Stimulated activated CD4-positive, alpha-beta T cell treated with anti-CD3 and anti-CD28 coated beads, Interleukin-1b, Interleukin-23, amount 100 ng/mL, for 4 hours (primary cell): ENCODE measurements at regions not wholly inside any gene's neighbourhood (a gene's known extent, or its start where the extent isn't known, plus 50 kb on each side); places are given as distances from the start of the nearest gene placed in this dataset.
"Not testable (repeated sequence)": the region's sequence is repeated elsewhere in the genome, so short reads cannot be mapped to it uniquely, and the experiment has no call there.

Experiments used
- DNase-seq, 2 donors: peaks; one replicate each; pipeline ENCODE4 v3.0.0-alpha.2; 2020; ENCODE audit warnings: low read depth in 2 of 2

GRCh38 chr18:73004260-73004659 lies 136.5 kb upstream of the NETO1 start:
- DNase-seq: no peak

DNA sequence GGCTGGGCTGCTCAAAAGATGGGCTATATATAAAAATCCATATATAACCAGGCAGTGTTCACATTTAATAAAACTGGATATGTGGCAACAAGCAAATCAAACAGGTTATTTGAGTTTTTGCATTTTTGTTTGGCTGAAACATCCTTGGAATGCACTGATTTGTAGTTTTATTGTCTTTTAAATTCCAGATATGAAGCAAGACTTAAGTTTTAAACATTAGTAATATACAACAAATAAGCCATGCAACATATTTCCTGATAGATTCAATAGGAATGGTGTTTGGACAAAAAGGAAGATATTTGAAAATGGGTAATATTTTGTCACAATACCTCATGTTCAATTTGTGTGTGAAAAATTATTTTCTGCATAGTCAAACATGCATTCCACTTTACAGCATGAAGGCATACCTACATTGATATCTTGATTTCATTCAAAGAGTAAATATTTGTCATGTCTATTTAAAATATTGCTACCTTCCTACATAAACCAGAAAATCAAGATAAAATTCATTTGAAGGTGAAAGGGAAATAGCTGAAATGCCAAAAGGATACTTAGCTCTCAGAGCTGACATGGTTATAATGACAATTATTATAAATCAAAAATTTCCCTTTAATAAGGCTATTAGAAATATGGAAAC lies 132.3 kb upstream of the NETO1 start:
- DNase-seq: no peak

DNA sequence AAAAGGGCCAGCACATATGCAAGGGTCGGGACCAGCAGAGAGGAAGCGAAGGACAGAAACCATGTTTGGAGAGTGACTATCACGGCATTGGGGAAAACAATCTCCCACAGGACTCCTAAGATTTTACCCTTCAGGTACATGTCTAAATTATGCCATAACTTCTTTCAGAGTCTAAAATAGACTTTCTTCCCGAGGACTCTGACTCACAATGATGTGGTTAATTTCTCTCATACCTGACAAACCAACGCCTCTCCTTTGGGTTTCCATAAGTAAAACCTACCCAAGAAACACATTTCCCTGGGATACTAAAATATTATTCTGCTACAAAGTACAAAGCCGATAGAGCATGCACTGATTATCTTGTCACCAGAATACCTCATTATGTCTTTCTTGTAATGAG lies 127.8 kb upstream of the NETO1 start:
- no peak for DNase-seq

DNA sequence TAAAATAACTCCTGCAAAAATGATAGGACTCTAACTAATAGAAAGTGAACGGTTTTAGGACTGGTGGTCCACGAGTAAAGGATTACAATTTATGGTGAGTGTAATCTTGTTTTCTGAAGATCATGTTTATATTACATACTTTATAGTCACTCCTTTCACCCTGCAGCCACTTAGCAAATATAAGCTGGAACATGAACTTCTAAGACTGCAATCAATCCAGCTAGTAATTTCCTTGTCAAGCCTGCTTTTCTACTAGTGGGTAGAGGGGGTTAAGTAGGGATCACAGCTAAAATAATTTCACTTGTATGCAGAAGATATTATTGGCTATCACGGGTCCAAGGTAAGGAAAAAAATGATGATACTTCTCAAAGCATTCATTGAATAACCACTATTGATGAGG lies 125.5 kb upstream of the NETO1 start:
- DNase-seq: no peak

DNA sequence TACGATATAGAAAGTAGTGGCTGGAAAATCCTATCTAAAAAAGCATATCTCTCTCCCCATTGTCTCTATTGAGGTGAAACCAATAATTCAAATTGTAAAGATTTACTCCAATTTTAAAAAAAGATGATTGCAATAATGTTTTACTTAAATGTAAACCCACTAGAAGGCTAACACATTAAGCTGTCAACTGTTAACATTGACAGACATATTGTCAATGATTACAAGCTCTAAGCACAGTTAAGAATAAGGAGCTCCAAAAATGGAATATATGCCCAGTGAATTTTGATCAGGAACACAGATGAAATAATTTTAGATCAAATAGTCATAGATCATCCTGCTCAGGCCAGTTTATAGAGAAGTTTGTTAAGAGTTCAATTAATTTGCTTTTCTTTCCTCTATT lies 123.6 kb upstream of the NETO1 start:
- no peak for DNase-seq

DNA sequence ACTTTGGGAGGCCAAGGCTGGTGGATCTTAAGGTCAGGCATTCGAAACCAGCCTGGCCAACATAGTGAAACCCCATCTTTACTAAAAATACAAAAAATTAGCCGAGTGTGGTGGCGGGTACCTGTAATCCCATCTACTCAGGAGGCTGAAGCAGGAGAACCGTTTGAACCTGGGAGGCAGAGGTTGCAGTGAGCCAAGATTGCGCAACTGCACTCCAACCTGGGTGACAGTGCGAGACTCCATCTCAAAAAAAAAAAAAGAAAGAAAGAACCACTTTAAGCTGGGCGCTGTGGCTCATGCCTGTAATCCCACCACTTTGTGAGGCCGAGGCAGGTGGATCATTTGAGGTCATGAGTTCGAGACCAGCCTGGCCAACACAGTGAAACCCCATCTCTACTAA lies 119.8 kb upstream of the NETO1 start:
- not testable (repeated sequence) for DNase-seq

DNA sequence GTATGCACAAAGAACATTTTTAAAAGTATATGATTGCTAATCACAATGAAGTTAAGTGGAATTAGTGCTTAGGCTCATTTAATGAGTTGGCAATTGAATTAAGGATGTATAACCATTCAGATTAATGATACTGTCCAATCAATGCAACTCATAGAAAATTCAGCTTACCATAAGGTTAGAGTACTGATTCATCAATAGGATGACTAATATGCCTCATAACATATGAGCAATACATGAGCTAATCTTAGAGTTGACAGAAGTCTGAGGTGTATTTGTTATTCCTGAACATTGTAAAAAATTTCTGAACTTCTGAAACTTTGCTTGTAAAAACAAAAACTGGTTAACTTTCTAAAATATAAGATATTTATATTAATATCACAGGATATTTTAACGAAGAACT lies 118.3 kb upstream of the NETO1 start:
- no peak for DNase-seq

- DNase-seq: no peak
Observed at GRCh38 chr18:72985686-72986085, 117.9 kb upstream of the NETO1 start.

GRCh38 chr18:72984290-72984689 lies 116.5 kb upstream of the NETO1 start:
- no peak for DNase-seq

DNA sequence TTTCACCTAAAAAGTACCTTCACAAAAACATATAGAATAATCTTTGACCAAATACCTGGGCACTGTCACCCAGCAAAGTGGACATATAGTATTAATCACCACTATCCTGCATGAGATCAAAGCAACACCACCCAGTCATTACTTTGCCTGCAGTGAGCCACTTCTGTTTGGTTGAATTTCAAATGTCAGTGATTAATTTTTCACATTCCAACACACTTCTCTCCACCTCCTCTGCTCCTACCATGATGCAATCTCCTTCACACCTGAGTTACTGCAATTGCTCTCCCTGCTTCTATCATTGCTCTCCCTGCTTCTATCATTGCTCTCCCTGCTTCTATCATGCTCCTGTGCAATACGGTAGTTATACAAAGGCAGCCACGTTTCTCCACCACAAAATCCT lies 106.1 kb upstream of the NETO1 start:
- no peak for DNase-seq

DNA sequence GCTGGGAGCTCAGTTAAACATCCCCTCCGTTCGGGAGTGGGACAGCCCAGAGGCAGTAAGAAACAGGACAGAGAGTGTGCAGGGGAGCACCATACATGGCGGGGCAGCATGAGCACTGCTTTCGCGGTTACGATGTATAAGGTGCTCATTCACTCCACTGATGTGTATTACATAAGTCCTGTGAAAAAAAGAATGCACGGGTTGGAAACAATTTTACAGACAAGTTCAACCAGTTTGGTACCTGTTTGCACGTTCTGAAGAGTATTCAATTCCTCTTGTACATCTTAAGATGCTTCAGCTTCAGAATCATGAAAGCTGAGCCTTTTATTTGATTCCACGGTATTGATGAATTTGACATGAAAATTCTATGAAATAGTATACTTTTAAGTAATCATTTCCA lies 97.8 kb upstream of the NETO1 start:
- DNase-seq: no peak

DNA sequence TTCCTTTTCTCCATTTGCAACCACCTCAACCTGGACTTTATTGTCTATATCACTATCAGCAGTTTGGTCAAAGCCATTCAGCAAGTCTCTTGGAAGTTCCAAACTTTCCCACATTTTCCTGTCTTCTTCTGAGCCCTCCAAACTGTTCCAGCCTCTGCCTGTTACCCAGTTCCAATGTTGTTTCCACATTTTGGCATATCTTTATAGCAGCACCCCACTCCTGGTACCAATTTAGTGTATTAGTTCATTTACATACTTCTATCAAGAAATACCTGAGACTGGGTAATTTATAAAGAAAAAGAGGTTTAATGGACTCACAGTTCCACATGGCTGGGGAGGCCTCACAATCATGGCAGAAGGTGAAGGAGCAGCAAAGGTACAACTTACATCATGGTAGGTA lies 90.4 kb upstream of the NETO1 start:
- DNase-seq: not testable (repeated sequence)

DNA sequence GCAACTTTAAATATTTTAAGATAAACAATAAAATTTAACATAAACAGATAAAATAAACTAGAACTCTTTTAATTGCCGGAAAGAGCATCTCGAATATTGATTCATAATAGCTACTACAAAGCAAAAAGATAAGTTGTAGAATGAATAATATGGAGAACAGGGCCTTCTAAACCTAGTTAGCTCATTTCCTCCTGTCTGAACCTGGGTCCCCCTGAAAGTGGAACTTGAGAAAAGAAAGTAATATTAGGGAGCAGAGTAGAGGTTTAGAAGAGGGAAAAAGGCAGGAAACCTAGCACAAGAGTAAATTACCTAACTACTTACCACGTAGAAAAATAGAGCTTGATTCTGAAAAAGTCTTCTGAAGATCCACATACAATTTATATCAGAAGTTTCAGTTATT lies 80.7 kb upstream of the NETO1 start:
- no peak for DNase-seq

- no peak for DNase-seq
Observed at GRCh38 chr18:72942766-72943165, 75.0 kb upstream of the NETO1 start.

DNA sequence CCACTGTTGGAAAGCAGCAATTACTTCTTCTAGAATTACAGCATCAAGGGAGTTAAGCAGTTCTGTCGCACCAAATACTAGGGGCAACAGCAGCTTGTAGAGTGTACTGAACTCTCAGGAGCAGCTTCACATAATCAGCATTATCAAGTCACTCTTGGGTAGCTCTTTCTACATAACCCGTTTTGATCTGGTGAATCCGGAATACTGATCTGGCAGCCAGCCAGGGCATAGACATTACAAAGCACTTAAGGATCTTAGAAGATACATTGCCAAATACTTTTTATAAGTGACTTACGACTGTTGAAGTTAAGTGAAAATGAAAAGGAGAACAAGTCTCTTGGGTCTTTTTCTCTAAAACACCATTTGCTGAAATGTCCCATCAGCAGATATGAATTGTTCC lies 73.2 kb upstream of the NETO1 start:
- no peak for DNase-seq

GRCh38 chr18:72940509-72940908 lies 72.7 kb upstream of the NETO1 start:
- no peak for DNase-seq

DNA sequence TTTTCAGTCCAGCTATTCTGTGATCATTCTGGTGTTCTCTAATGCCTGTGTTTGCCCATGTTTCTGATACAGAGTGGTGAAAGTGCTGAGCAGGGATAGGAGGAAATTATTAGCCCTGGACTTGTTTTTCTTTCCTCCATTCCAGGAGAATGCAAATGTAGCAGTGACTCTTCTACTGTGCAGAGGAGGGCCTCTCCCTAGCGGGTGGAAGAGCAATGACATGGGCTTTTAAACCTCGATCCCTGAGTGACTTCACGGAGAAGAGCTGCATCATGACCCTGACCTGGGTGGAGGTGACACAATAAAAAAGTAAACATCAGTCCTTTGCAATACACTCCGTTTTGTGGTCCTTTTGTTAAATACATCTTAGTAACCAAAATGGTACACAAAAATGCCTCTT lies 68.0 kb upstream of the NETO1 start:
- DNase-seq: no peak

DNA sequence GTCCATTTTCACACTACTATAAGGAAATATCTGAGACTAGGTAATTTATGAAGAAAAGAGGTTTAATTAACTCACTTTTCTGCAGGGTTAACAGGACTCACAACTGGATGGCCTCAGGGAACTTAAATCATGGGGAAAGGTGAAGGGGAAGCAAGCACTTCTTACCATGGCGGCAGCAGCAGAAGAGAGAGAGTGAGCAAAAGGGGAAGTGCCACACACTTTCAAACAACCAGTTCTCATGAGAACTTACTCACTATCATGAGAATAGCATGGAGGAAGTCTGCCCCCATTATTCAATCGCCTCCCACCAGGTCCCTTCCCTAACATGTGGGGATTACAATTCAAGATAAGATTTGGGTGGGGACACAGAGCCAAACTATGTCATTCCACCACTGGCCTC lies 55.1 kb upstream of the NETO1 start:
- no peak for DNase-seq
